Left kidney (tissue), 1 donor: ENCODE measurements at regions not wholly inside any gene's neighbourhood (a gene's known extent, or its start where the extent isn't known, plus 50 kb on each side); places are given as distances from the start of the nearest gene placed in this dataset.
"Not testable (repeated sequence)": the region's sequence is repeated elsewhere in the genome, so short reads cannot be mapped to it uniquely, and the experiment has no call there.

Experiments used
- DNase-seq: peaks from one replicate; pipeline ENCODE4 v3.0.0-alpha.2; 2013

DNA sequence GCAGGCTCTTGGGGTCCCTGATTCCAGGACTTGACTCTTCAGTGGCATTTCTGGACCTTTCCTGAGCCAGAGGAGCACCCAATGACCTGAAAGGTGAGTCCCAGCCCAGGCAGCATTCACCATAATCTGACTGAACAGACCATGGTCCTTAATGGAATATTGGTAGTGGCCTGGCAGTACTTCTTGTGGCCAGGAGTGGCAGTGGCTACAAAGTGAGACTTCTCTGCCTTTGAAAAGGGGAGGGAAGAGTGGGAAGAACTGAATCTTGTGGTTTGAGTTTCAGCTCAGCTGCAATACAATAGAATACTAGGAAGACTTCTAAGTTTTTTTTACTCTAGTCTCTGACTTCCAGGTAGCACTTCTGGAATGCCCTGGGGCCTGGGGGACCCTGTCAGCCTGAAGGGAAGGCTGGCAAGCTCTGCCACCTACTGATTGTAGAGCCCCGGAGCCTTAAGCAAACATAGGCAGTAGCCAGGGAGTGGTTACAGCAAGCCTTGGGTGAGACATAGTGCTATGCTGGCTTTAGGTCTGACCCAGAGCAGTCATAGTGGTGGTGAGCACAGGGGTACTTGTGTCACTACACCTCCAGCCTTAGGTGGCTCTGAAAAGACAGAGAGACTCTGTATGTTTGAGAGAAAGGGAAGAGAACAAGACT is 674.2 kb upstream of the MANEA start:
- no peak for DNase-seq

GRCh38 chr6:94899191-94899590 is 678.1 kb upstream of the MANEA start:
- DNase-seq: no peak

DNA sequence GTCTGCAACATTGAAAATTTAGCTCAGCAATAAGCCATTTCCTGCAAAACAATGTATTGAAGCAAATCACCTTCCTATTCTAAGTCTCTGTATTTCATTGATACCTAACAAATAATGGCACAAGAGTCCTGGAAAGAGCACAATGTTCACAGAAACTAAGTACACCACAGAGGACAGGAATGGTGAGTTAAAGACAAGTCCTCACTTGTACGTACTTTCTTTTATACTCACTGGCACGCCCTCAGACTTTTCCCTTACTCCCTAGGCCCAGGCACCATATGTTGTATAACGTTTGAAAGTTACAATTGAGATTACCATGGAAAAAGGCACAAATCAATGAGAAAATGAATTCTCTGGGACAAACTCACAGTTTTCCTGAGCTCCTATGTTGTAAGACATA is 683.0 kb upstream of the MANEA start:
- no peak for DNase-seq

DNA sequence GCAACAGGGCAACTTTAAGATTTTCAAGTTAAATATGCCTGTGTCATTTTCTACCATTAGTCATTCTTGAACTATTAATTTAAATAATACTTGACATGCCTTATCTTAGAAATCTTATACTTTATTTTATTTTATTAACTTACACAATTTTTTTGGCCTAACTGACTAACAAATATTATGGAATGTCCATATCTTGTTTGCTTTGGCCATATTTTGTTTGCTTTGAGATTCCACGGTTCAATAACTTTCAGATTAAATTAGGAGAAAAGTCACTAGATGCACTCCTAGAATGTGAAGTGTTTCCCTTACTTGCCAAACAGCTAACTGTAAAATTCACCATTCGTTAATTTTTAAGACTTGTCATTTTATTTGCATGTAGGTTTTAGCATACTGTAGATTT is 684.0 kb upstream of the MANEA start:
- DNase-seq: no peak

- DNase-seq: not testable (repeated sequence)
These were observed 703.5 kb upstream of the MANEA start for GRCh38 chr6:94873819-94874218.

DNA sequence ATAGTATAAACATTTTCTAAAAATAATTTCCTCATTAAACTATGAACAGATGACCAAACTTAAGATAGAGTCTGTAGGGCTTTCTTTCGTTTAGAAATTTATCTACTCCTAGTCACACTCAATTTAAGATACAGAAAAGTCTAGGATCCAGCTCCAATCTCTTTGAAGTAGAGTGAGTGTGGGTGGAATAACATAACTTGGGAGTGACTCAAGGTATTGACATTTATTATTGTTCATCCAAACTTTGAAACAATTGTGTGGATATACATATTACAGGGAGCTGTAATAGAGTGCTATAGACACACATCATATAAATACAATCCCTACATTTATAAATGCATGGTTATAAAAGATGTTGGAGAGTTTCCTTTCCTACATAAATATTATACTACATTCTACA is 715.2 kb upstream of the MANEA start:
- DNase-seq: no peak

DNA sequence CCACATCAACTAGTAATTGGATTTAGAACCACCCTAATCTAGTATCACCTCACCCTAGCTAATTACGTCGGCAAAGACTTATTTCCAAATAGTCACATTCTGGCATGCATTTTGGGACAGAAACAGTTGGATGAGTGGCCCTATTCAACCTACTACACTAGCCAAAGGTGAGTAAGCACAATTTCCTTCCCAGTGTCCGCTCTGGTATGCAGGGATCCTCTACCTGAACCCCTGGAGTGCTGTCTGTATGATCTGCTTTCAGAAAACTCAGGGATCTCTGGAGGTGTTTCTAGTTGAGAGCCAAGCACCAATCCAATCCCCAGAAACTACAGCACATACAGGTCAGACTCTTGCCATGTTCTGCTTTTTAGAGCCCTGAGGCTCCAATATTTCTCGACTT is 717.4 kb upstream of the MANEA start:
- no peak for DNase-seq

DNA sequence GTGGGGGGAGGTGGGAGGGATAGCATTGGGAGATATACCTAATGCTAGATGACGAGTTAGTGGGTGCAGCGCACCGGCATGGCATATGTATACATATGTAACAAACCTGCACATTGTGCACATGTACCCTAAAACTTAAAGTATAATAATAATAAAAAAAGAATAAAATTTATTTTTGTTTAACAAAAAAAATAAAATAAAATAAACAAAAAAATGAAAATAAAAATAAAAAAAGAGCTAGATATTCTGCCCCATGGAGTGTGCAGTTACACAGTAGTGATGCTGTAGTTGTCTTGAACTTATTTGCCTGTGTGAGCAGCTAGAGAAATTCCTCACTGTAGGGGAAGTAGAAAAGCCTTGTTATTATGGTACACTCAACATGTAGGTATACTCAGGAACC is 720.3 kb upstream of the MANEA start:
- DNase-seq: not testable (repeated sequence)

- not testable (repeated sequence) for DNase-seq
These were observed 726.0 kb upstream of the MANEA start for GRCh38 chr6:94851329-94851728.

GRCh38 chr6:94845742-94846141 is 731.6 kb upstream of the MANEA start:
- DNase-seq: no peak

- no peak for DNase-seq
These were observed 742.1 kb upstream of the MANEA start for GRCh38 chr6:94835264-94835663.

DNA sequence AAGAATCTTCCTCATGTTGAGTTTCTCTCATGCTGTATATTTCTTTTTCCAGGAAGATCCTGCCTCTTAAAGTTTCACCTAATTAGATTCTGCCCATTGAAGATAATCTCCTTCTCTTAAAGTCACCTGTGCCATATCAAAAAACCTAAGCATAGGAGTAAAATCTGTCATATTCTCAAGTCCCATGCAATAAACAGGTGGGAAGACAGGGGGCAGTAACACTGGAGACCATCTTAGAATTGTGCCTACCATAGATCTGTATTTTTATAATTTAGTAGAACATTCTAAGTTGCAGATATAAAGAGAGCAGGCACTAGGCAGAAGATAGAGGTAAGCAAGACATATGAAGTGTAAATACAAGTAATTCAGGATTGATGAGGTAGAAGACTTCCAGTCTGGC is 763.5 kb upstream of the MANEA start:
- no peak for DNase-seq

DNA sequence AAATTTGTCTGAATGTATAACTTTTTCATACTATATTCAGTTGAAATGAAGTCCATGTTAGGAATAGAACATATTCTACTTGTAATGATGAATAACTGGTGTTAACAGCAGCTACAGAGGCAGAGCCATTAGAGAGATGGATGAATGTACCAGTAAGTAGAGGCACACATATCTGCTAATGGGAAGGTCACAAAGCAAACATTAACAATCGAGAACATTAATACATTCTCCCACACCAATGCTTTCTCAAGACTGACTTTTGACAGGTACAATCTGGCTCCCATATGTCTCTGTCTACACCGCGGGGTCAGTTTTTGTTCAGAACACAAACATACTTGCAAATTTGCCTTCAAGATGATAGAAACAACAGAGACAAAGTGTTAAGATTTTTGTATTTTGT is 776.0 kb upstream of the MANEA start:
- no peak for DNase-seq

DNA sequence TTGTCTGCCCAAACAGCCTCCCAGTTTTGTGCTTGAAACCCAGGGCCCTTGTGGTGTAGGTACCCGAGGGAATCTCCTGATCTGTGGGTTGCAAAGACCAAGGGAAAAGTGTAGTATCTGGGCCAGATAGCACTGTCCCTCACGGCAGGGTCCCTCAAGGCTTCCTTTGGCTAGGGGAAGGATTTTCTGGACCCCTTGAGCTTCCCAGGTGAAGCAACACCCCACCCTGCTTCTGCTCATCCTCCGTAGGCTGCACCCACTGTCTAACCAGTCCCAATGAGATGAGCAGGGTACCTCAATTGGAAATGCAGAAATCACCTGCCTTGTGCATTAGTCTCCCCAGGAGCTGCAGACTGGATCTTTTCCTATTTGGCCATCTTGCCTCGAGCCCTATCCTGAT is 791.8 kb upstream of the MANEA start:
- DNase-seq: no peak

- DNase-seq: not testable (repeated sequence)
These were observed 792.3 kb upstream of the MANEA start for GRCh38 chr6:94785081-94785480.

GRCh38 chr6:94769197-94769596 is 808.1 kb upstream of the MANEA start:
- no peak for DNase-seq

- DNase-seq: no peak
These were observed 825.5 kb upstream of the MANEA start for GRCh38 chr6:94751641-94752329.

- DNase-seq: no peak
These were observed 841.1 kb upstream of the MANEA start for GRCh38 chr6:94736236-94736635.

- DNase-seq: no peak
These were observed 842.1 kb upstream of the MANEA start for GRCh38 chr6:94735270-94735669.

DNA sequence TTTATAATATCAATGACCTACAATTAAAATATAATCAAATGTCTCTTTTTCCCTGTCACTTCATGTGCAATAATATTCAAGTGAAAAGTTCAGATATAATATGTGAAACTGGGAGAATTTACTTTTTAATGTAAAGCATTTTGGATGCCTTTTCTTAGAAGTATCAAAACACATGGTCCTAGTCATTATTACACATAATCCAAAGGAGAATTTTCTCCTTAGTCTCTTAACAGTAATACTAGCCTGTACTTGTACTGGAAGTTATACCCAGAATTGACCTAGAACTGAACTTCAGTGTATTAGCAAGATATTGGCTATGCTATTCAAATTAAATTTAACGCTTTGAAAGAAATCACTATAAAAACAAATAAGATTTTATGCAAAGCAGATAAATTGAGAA is 842.6 kb upstream of the MANEA start:
- DNase-seq: no peak

DNA sequence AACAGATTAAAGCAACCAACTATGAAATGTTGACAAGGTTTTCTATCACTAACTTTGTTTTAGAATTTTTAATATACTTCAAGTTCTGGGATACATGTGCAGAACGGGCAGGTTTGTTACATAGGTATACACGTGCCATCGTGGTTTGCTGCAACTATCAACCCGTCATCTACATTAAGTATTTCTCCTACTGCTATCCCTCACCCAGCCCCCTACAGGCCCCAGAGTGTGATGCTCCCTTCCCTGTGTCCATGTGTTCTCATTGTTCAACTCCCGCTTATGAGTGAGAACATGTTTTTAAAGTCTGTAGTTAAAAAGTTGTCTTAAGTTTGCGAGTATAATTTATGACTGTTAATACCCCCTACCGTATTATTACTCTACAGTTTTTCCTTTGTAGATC is 844.3 kb upstream of the MANEA start:
- DNase-seq: no peak

- no peak for DNase-seq
These were observed 849.6 kb upstream of the MANEA start for GRCh38 chr6:94727710-94728109.

DNA sequence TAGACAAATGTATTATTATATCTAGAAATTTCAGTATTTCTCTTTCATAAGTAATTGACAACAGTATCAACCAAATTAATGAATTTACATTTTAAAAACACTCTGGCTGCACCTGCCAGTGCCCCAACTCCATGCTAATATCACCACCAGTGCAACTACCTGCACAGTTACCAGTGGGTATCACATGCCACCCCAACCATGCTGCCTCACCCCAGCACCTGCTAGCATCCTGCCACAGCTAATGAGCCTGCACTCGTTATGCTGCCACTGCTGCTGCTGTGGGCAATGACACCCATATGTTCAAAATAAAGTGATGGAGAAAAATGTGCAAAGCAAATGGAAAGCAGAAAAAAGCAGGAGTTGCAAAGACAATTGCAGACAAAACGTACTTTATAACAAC is 855.9 kb upstream of the MANEA start:
- no peak for DNase-seq

DNA sequence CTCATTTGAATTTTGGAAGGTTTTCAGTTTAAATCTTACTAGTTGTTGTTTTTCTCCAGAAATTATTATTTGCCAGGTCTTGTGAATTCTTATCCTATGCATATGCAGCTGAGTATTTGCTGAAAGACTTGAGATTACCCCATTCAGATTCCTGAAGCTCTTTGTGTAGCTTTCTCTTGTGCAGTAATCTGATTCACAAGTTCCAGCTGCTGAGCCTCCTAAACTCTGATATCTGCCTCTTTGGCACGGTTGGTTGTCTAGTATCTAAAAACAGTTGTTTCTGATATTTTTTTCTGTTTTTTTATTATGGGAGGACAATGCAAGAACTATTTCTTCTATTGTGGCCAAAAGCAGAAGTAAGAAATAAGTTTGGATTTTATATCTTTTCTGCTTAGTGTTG is 863.9 kb upstream of the MANEA start:
- DNase-seq: no peak
